Right kidney (tissue), 1 donor: ENCODE measurements at regions not wholly inside any gene's neighbourhood (a gene's known extent, or its start where the extent isn't known, plus 50 kb on each side); places are given as distances from the start of the nearest gene placed in this dataset.
"Not testable (repeated sequence)": the region's sequence is repeated elsewhere in the genome, so short reads cannot be mapped to it uniquely, and the experiment has no call there.

Experiments
- DNase-seq: peaks from one replicate; pipeline ENCODE4 v3.0.0-alpha.2; 2016

DNA sequence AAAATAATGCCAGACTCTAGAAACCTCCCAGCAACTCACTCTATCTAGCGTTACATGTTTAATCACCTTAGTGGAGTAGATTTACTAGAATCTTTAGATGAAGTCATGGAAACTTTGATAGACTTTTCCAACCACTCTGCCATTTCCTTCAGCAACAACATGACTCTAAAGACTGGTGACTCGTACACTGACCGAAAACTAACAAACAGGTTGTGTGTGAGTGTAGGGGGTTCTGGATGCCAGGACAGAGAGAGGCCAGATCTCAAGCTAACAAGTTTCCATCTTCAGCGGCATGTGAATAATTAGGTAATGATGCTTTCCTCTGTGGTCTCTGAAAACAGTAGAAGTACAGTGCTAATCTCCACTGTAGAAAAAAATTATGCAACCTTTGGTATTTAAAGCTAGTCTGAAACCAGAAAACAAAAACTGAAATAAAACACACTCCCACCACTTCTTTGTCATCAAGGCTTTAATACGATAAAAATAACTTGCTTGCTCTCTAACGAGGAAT lies 286.4 kb downstream of the PRDM5 start:
- DNase-seq = no peak

DNA sequence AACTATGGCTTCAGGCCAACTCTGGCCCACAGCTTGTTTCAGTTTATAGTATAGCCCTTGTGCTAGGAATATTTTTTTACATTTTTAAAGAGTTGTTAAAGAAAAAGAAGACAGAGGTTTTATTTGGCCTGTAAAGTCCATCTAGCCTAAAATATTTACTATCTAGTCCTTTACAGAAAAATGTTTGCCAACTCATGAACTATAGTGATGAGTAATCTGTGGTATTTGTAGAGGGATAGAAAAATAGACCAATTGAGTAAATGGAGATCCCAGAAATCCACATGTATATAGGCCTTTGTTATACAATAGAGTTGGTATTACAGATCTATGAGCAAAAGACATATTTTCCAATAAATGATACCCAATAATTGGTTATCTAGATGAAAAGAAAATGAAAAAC lies 288.7 kb downstream of the PRDM5 start:
- DNase-seq = no peak

DNA sequence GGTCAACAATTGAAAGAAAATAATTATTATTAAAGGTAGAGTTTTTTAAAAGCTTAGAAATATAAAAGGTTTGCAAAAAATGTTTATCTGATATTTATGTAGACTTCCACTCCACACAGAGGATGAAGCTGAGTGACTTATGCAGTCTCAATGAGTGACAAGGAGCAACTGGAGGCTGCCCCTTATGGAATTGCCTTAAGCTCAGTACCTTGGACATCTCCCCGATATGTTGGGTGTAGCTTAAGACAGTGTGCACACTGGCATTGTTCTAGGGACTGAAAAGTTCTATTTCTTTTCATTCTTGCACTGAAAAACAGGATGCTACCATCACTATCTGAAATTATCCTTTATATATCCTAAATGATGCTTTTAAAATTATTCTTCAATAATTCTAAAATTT lies 292.1 kb downstream of the PRDM5 start:
- no peak for DNase-seq

GRCh38 chr4:120629546-120630108 lies 292.9 kb downstream of the PRDM5 start:
- no peak for DNase-seq

- DNase-seq = no peak
Measured at GRCh38 chr4:120622601-120623000, 299.9 kb downstream of the PRDM5 start.

DNA sequence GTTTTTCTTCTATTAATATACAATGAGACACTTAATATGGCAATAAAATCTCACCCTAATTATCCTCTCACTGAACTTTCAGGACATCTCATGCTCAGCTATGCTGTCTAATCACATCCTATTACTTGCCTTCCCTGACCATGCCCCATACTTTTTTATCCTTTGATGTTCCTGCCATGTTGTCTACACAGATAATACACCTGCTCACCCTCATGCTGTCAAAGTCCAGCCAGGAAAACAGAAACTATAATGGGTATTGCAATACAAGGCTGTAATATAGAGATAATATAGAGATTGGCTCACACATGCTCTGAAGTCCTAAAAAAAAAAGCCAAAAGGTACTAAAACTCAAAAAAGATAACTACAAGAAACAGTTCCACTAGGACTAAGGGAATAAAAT lies 305.4 kb downstream of the PRDM5 start:
- no peak for DNase-seq

DNA sequence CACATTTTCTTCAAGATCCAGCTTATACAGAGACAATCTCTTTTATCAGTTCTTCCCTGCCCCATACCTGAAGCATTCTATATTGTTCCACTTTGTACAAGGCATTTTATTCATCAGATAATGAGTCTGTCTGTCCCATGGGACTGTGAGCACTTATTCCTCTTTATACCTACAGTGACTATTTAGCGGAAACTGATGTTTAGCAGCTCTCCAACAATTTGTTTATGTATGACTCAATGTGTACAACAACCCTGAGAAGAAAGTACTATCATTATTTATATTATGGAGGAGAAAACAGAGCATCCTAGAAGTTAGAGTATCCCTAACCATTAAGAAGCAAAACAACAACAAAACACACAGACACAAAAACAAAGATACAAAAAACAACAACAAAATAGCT lies 306.5 kb downstream of the PRDM5 start:
- no peak for DNase-seq

GRCh38 chr4:120613778-120614177 lies 308.7 kb downstream of the PRDM5 start:
- DNase-seq = no peak

- DNase-seq = no peak
Measured at GRCh38 chr4:120611092-120611491, 311.4 kb downstream of the PRDM5 start.

DNA sequence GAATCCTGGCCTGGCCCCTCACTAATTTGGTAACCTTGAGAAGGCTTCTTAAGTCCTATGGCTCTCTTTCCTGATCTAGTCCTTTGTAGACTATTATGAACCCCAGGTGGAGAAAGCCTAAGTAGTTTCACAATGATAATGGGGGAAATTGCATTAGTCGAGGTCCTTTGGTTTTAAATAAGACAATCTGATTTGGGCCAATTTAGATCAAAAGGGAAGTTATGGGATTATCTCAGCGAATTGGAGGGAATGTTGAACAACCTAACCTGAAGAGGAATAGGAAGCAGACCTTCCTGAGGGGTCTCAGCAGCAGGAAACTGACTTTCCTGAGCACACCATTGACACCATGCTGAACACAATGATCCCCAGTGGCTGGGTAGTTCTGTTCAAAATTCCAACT lies 331.5 kb downstream of the PRDM5 start:
- DNase-seq = no peak

- no peak for DNase-seq
Measured at GRCh38 chr4:120589787-120590186, 332.7 kb downstream of the PRDM5 start.

DNA sequence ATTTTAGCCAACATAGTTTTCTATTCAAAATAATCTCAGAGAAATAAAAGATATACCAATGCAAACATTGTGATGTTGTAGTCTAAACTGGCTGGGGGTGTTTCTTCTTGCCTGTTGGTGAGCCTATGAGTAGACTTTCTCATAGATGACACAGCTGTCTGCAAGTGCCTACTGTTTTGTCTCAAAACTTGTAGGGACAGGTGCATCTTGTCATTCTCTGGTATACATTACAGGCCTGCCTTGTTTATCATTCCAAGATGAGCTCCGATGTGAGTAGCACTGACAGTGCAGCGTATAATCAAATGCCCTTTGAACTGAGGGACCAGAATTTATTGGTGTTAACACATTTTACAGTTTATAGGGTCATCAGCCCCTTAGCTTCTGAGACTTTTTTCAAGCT lies 353.8 kb downstream of the PRDM5 start:
- DNase-seq = no peak

DNA sequence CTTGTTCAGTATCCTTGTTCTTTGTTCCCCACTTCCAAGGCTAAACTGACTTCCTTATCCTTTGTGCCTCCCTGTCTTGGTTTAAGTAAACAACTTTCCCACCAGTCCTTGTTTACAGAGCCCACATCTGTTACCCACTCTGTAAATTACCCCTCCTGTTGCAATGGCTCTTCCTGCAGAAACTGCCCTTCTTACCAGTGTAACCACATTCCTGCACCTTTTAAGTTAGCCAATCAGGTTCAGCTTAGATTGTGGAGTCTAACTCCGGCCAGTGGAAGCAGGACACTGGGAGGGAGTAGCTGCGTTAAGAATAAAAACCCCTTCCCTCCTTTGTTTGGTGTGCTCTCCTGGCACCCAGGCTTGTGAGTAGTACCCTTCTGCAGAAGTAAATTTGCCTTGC lies 360.9 kb downstream of the PRDM5 start:
- no peak for DNase-seq

DNA sequence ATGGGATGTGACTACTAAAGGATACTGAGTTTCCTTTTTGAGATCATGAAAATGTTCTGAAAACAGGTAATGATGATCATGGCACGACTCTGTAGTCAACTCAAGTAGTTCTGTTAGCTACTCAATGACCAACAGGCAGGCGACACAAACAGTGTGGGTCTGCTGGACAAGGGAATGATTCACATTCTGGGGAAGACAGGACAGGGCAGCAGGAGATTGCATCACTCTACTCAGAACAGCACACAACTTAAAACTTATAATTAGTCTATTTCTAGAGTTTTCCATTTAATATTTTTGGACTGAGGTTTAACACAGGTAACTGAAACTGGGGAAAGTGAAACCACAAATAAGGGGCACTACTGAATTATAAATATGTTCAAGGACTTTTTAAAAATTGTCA lies 365.2 kb downstream of the PRDM5 start:
- DNase-seq = no peak

- no peak for DNase-seq
Measured at GRCh38 chr4:120555058-120555457, 367.5 kb downstream of the PRDM5 start.

- no peak for DNase-seq
Measured at GRCh38 chr4:120554086-120554485, 368.4 kb downstream of the PRDM5 start.

DNA sequence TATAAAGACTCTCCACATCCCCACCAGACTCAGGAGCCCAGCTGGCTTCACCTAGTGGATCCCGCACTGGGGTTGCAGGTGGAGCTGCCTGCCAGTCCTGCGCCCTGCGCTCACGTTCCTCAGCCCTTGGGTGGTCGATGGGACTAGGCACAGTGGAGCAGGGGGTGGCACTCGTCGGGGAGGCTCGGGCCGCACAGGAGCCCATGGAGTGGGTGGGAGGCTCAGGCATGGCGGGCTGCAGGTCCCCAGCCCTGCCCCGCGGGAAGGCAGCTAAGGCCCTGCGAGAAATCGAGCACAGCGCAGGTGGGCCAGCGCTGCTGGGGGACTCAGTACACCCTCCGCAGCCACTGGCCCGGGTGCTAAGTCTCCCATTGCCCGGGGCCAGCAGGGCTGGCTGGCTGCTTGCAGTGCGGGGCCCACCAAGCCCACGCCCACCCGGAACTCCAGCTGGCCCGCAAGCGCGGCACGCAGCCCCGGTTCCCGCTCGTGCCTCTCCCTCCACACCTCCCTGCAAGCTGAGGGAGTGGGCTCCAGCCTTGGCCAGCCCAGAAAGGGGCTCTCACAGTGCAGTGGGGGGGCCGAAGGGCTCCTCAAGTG lies 371.8 kb downstream of the PRDM5 start:
- not testable (repeated sequence) for DNase-seq

DNA sequence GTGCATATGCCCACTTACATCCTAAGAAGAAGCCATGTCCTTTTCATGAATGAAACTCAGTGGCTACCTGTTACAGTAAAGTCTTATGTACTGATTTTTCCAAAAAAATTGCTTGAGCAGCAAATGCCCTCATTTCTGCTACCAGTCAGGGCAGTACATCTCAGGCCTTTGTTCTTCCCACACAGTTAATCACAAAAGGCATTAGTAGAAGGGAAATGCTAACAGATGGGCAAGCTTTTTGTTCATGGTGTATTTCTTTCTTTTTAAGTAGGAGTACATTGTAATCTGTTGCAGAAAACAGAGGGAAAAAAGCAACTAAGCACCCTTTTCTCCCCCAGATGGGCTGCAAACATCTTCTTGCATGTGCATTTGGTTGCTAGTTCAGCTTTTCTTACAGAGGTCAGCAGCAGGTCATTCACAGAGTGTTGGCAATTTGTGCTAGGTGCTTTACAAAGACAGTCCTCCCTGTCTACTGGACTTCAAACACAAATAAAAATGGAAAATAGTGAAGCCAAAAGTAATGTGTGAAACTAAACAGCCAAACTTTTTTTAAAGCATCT lies 373.4 kb downstream of the PRDM5 start:
- no peak for DNase-seq

DNA sequence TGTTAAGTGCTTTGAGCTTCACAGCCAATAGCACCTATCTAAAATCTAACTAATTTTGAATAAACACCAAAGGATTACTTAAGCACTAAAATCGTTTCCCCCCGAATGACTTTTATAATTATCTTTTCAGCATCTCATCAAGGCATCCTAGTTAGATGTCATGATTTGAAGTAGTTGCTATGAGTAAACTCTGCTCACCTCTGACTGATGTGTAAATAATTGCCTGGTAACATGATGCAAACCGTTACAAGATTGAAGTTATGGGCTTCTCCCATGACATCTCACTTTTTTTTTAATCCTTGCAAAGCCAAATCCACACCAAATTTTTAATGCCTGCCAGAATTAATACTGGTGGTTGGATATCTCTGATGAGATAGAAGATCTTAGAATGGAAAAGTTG lies 377.1 kb downstream of the PRDM5 start:
- DNase-seq = no peak

DNA sequence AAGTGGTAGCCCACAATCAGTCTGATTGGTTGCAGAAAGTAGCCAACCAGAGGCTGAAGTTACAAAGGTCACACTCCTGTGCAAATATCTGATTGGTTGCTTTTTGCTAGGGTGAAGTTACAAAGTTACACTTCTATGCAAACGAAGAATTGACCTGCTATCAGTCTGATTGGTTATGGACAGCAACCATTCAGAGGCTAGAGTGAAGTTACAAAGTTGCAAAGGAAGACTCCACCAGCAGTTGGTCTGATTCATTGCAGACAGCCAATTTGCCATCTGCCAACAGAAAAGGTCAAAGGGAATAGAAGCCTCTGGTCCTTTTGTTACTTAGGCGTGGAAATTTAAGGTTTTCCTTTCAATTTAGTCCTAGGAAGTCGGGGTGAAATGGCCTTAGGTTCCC lies 377.7 kb downstream of the PRDM5 start:
- no peak for DNase-seq

DNA sequence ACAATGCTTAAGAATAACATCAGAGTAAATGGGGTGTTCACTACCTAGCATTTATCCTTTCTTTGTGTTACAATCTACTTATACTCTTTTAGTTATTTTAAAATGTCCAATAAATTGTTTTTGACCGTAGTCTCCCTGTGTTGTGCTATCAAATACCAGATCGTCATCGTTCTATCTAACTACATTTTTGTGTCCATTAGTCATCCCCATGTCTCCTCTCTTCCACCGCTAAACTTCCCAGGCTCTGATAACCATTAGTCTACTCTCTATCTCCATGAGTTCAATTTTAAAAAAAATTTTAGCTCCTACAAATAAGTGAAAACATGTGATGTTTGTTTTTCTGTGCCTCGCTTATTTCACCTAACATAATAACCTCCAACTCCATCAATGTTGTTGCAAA lies 381.9 kb downstream of the PRDM5 start:
- DNase-seq = no peak

- no peak for DNase-seq
Measured at GRCh38 chr4:120536884-120537283, 385.6 kb downstream of the PRDM5 start.

- no peak for DNase-seq
Measured at GRCh38 chr4:120528428-120528827, 394.1 kb downstream of the PRDM5 start.

GRCh38 chr4:120526033-120526432 lies 396.5 kb downstream of the PRDM5 start:
- DNase-seq = no peak
